Spleen (tissue), 7 donors: ENCODE measurements at regions not wholly inside any gene's neighbourhood (a gene's known extent, or its start where the extent isn't known, plus 50 kb on each side); places are given as distances from the start of the nearest gene placed in this dataset.

Experiments
- CTCF ChIP-seq, 11 experiments: fragments of 200-600 bp in 7 of 11; fragments of 450-650 bp in 4 of 11; sonication (generic) in 4 of 11; IDR thresholded peaks in 8 of 11; conservative IDR thresholded peaks in 3 of 11; 1 replicate in 7 of 11; 2 replicates in 4 of 11; pipeline versions ENCODE4 v1.4.0 to v1.8.0; 2016 to 2021; ENCODE audit warnings: antibody characterized with exemption in 11 of 11, inconsistent platforms in 4 of 11, mild to moderate bottlenecking in 1 of 11
- POLR2A ChIP-seq, 3 donors: fragments of 450-650 bp; IDR thresholded peaks; one replicate each; pipeline ENCODE4 v1.5.1; 2017; ENCODE audit warnings: antibody characterized with exemption in 3 of 3, mild to moderate bottlenecking in 1 of 3
- POLR2AphosphoS5 ChIP-seq, 3 donors: sonication (generic); formaldehyde crosslinking; IDR thresholded peaks; one replicate each; pipeline ENCODE4 v1.5.1; 2017; ENCODE audit warnings: antibody characterized with exemption in 3 of 3
- donor health status: DM: no; HTN: no; CAD: no; lungs with moderate emphysema.
- donor health status: DM: no; HTN: no; CAD: no.
- donor health status: DM: no; HTN: no; CAD: no.

GRCh38 chr9:118222375-118222774 lies 518.2 kb downstream of the TLR4 start:
- TF ChIP-seq POLR2A (IDR thresholded peaks at IDR 0.05) = no peak
- TF ChIP-seq CTCF (IDR thresholded peaks at IDR 0.05 in 8 of 11, conservative IDR thresholded peaks at IDR 0.05 in 3 of 11) = no peak
- TF ChIP-seq POLR2AphosphoS5 (IDR thresholded peaks at IDR 0.05) = no peak
